GM13977 (cell line): ENCODE measurements at regions not wholly inside any gene's neighbourhood (a gene's known extent, or its start where the extent isn't known, plus 50 kb on each side); places are given as distances from the start of the nearest gene placed in this dataset.

Experiments used
- DNase-seq: peaks from one replicate; pipeline ENCODE4 v3.0.0; 2012; ENCODE audit warnings: low spot score
- CTCF ChIP-seq: IDR thresholded peaks from 2 replicates; pipeline ENCODE4 v1.5.1; 2012; ENCODE audit warnings: mild to moderate bottlenecking, control low read depth; ENCODE audit not compliant: insufficient read depth; ENCODE audit errors: extremely low read depth, missing control alignments
- in situ Hi-C: fragments of 300-500 bp; cut with MboI; formaldehyde crosslinking; loops from one replicate; pipeline ENCODE4 v1.12.0; 2022; ENCODE audit warnings: low sequenced_read_pairs, low pct_unique_long_range_greater_than_20kb, mixed read lengths, inconsistent platforms; ENCODE audit not compliant: unreplicated experiment

- in situ Hi-C loops, result no loop called here
- no peak for DNase-seq
- no peak for TF ChIP-seq CTCF
These were observed 163.3 kb downstream of the MACROH2A1 start for GRCh38 chr5:135235551-135236227.

GRCh38 chr5:135234666-135235401 lies 164.2 kb downstream of the MACROH2A1 start:
- no peak for DNase-seq
- in situ Hi-C loops, result no loop called here

GRCh38 chr5:135234242-135234641 lies 164.8 kb downstream of the MACROH2A1 start:
- no peak for TF ChIP-seq CTCF
- DNase-seq, result no peak
- in situ Hi-C loops, result no loop called here

More at GRCh38 chr5:135234666-135235401, 164.2 kb downstream of the MACROH2A1 start:
- TF ChIP-seq CTCF, result no peak

GRCh38 chr5:135233477-135233876 lies 165.6 kb downstream of the MACROH2A1 start:
- DNase-seq, result no peak
- no peak for TF ChIP-seq CTCF
- in situ Hi-C loops, result no loop called here

- in situ Hi-C loops, result no loop called here
- TF ChIP-seq CTCF, result no peak
- DNase-seq, result no peak
These were observed 166.1 kb downstream of the MACROH2A1 start for GRCh38 chr5:135232958-135233357.

- TF ChIP-seq CTCF, result no peak
- in situ Hi-C loops, result no loop called here
- no peak for DNase-seq
These were observed 167.7 kb downstream of the MACROH2A1 start for GRCh38 chr5:135231289-135231688.
